Fibroblast of lung (primary cell): ENCODE measurements at regions not wholly inside any gene's neighbourhood (a gene's known extent, or its start where the extent isn't known, plus 50 kb on each side); places are given as distances from the start of the nearest gene placed in this dataset.

Source experiments
- CTCF ChIP-seq, 2 donors: IDR thresholded peaks in 1 of 2; conservative IDR thresholded peaks in 1 of 2; 1 replicate in 1 of 2; 2 replicates in 1 of 2; pipeline ENCODE4 v1.5.1; 2011 to 2012; ENCODE audit warnings: low read length in 2 of 2, control low read depth in 1 of 2, inconsistent platforms in 1 of 2, low read depth in 1 of 2, mild to moderate bottlenecking in 1 of 2
- EZH2 ChIP-seq: IDR thresholded peaks from 2 replicates; pipeline ENCODE4 v1.5.1; 2012; ENCODE audit warnings: low read length, control low read depth, mild to moderate bottlenecking; ENCODE audit errors: missing control alignments

GRCh38 chr5:74112372-74113195, 486.6 kb downstream of the ARHGEF28 start:
- TF ChIP-seq CTCF (conservative IDR thresholded peaks at IDR 0.05 in 1 of 2, IDR thresholded peaks at IDR 0.05 in 1 of 2; ENCODE audit: low read depth in 1 of 2, low read length in 2 of 2) = no peak
- TF ChIP-seq EZH2 = no peak
